Glomerular endothelial cell (primary cell): ENCODE measurements at regions not wholly inside any gene's neighbourhood (a gene's known extent, or its start where the extent isn't known, plus 50 kb on each side); places are given as distances from the start of the nearest gene placed in this dataset.

ENCODE experiments used
- DNase-seq: peaks from one replicate; pipeline ENCODE4 v3.0.0-alpha.2; 2011; ENCODE audit warnings: low read depth, low spot score; ENCODE audit errors: extremely low read depth

DNA sequence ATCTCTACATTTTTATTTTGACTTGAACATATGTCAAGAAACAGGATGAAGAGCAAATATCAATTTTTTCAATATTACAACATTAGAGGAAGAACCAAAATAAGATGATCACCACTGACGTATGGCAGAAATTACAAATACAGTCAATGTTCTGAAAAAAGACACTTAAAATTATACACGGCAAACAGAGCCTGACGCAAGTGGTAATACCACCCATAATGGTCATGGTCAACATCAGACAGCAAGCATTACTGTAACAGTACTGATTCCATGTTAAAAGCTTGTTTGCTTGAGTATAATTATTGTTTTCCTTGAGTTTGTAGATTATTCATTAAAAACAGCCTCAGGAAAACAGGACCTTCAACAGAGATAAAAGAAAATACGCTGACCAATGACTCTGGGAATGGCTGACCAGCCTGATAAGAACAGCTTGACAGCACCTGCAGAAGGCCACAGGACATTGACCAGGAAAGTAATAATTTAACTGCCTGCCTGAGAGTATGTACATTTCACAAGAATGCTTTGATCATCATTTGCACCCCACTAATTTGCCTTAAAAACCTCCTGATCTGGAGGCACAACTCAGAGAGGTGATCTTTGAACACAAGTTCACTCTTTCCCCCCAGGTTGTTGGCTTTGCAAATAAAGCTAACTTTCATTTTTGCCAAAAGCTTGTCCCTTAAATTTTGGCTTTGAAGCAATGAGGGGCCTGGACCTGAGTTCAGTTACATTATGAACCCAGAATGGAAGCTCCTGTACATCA lies 187.3 kb downstream of the IPO8 start:
- DNase-seq = no peak

DNA sequence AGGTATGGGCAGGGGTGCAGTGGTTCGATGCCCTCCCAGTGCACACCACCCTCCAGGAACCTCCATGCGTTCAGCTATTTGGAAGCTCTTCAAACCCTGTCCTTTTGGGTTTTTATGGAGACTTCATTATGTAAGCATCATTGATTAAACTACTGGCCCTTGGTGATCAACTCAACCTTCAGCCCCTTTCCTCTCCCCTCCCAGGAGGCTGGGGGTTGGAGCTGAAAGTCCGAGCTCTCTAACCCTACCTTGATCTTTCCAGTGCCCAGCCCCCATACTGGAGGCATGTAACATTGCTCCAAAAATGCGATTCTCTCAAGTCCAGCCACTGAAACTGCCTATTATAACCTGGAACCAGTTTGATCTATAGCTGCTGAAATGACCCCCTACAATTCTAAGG lies 188.1 kb downstream of the IPO8 start:
- no peak for DNase-seq

DNA sequence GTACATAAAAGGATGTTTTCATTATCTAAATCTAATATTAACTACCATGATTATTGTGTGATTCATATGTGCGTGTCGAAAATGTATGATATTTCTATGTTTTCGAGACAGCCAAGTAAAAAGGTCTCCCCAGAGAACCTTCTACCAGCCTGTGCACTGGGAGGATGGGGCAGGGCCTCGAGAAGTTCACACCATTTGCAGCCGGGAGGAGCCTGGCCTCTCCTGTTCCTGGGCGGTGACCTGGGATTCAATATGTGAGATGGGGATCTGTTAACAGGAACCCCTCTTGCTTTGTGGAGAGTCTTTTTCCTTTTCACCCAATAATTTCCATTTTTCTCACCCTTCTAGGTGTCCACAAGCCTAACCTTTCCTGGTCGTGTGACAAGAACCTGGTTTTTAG lies 189.3 kb downstream of the IPO8 start:
- DNase-seq = no peak

DNA sequence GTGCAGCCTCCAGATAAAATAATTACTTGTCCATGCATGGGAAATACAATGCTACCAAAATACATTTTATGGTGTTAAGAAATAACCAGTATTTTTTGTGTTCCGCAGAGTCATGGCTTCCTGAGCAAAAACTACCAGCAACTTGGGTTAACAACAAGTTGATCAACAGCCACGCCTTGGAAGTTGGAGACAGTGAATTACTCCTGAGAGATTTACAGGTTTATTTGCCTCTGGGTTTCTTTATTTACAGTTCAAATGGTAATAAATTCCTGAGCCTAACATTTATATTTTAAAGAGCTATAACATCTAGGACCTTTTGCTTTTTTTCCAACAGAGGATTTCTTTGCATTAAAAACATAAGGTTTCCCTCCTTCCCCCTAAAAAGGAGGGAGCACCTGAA lies 194.0 kb downstream of the IPO8 start:
- no peak for DNase-seq

DNA sequence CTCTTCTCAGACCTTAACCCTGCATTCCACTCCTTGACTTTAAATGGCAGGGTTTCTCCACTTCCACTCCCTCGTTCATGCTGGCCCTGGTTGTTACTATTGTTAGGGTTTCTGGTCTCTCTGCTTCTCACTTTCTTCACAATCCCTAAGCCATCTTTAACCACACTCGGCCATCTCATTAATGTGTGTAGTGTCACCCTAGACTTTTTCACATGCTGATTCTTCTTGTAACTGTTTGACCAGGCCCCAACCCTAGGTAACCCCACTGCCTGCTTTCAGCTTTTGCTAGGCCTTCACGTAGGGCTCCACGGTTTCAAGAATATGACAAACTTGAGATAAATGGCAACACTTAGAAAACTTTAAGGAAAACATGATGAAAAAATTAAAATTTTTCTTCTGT lies 195.1 kb downstream of the IPO8 start:
- DNase-seq = no peak

DNA sequence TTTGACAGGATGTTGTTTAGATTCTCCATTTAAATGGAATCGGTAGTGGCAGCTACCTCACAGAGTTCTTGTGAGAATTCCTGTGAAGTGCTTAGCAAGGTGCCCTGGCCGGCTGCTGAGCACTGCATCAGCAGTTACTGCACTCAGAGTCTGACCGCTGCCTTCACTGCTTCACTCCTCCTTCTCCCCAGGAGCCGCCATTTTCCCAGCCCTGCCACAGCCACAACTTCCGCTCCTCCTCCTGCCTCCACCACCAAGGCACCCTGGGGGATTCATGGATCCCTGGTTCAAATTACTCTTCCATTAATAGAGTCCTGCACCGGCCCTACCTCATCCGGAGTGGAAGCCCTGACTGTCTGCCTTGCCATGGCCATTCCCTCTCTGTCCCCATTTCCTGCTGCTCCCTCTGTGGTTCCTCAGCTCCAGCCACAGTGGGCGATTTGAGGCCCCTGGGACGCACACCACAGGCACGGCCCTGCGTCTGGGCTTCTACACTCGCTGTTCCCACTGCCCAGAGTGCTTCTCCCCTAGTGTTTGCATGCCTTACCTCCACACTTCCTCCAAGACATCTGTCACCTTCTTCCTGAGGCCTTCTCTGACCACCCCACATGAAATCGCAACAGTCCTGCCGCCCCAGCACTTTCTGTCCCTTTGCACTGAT lies 210.3 kb downstream of the IPO8 start:
- no peak for DNase-seq

DNA sequence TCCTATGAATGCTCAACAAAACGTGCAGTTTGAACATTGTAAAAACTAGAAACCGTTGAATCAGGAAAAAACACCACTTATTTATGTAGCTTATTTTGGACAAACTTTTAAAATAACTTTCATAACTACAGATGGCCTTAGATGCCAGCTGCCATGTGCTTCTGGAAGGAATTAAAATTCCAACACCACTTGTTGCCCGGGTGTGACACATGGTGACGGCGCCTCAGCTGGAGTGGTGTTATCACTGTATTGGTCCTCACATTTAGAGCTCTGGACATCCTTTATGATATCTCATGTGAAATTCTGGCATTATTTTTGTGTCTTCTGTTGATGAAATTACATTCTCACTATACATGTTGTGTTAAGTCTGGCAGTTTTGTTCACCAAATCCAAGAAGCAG lies 211.0 kb downstream of the IPO8 start:
- DNase-seq = no peak

DNA sequence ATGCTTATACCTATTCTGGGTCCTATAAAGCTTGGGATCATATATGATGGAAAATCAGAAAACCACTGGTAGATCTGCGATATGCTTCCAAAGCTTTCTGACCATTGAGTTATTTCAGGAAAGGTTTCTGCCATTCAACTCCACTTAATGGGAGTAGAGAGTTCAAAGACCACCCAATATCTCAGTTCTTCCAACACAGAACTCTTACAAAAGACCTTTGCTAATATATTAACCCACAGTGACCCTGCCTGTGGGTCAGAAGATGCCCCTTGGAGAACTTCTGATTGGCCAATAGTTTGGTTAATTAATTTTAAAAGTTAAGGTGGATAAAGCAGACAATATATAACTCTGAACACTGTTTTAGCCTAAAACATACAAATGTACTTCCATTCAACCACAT lies 213.0 kb downstream of the IPO8 start:
- no peak for DNase-seq

DNA sequence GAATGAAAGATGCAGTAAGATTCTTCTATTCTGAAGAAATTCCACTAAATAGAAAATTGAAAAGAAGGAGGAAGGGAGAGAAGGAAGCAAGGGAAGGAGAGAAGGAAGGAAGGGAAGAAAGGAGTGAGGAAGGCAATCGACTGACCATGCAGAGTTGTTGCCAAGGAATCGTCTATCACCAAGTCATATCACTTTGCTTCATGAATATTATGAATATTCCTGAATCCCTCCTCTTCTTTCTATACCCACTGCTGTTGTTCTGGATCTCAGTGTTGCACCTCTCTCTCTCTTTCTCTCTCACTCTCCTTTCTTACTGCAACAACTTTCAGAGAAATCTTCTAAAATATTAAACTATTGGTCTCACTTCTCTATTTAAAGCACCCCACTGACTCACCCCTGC lies 222.4 kb downstream of the IPO8 start:
- DNase-seq = no peak

DNA sequence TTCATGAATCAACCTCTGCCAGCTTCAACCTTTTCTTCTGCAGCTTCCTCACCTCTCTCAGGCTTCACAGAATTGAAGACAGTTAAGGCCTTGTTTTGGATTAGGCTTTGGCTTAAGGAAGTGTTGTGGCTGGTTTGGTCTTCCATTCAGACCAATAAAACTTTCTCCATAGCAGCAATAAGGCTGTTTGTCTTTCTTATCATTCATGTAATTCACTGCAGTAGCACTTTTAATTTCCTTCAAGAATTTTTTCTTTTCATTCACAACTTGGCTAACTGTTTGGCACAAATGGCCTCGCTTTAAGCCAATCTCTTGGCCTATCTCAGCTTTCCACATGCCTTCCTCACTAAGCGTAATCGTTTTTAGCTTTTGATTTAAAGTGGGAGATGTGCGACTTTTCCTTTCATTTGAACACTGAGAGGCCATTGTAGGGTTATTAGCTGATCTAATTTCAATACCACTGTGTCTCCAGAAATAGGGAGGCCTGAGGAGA lies 229.5 kb downstream of the IPO8 start:
- DNase-seq = no peak

DNA sequence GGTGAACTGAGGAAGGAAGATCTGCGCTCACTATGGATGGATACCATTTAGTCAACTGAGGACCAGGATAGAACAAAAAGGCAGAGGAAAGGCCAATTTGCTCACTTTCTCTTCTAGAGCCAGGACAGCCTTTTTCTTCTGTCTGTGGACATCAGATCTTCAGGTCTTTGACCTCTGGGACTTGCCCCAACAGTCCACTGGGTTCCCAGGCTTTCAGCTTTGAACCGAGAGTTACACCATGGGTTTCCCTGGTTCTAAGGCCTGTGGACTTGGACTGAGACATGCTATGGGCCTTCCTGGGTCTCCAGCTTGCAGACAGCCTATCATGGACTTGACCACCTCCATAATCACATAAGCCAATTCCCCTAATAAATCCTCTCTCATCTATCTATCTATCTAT lies 232.0 kb downstream of the IPO8 start:
- no peak for DNase-seq

DNA sequence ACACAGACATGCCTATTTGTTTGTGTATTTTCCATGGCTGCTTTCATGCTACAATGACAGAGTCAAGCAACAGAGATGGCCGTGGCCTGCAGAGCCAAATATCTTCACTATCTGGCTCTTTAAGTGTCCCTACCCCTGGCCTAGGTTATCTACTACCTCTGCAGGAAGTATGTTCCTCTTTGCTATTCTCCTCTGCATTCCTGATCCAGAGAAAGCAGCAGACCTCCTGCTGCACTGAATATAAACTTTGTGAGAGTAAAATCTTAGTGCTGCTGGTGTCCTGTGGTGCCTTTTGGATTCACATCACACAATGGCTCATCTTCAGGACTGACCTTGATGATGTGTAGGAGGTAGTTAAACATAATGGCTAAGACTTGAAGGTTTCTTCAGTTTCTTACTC lies 233.4 kb downstream of the IPO8 start:
- DNase-seq = no peak

DNA sequence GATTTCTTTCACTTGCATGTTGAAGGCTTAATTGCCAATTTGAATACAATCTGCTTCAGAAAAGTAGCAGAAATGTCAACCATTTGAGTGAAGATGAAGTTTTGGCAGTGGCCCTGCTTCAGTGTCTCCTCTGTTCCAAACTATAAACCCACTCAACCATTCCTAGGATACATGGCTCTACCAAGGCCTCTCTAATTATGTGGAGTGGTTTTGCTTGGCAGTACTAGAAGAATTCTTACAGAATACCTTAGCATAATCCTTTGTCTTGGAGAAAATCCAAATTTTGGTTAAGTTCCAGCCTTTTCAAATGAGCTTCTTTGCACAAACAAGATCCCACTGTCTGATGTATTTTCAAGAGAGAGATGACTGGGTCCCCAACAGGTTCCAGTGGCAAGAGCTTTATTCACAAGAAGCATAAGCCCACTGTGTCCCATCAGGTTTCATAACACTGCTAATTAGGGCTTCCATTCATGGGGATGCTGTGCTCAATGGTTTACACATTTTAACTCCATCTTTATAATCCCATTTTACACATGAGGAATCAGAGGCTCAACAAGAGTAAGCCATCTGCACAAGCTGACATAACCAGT lies 234.5 kb downstream of the IPO8 start:
- DNase-seq = no peak

DNA sequence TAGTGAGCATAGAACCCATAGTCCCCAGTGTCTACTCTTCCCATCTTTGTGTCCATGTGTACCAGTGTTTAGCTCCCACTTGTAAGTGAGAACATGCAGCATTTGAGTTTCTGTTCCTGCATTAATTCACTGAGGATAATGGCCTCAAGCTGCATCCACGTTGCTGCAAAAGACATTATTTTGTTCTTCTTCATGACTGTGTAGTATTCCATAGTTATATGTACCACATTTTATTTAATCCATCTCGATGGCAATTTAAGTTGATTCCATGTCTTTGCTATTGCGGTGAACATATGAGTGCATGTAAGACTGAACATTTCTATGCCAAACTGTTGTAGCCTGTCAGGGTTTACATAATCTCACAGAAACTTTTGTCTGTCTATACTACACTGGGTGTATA lies 237.2 kb downstream of the IPO8 start:
- DNase-seq = no peak

DNA sequence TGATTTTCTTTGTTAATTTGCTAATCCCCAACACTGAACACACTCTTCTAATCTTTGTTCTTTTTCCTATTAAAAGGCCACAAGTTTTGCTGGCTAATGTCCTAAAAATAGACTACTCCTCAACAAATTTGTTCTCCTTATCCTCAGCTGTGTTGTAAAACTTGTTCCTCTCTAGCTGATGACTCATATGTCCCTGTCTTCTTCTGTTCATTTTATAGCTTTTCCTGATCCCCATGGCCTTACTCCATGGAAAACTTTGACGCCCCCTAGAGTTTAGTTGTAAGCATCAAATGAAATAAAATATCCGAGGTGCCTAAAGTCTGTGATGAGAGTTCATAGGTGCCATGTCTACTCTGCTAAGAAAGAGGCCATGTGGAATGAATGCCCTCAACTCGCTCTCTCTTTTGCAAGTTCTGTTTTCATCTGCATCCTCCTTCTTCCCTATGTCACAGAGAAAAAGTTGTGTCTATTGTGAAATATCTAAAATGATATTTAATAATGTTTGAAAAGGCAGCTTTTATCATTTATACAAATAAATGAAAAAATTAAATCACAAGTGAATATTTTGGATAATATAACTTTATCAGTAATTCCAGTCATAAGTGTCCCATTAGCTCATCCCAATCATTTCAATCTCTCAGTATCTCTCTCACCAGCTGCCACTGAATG lies 237.9 kb downstream of the IPO8 start:
- DNase-seq = peak; percentile 18

DNA sequence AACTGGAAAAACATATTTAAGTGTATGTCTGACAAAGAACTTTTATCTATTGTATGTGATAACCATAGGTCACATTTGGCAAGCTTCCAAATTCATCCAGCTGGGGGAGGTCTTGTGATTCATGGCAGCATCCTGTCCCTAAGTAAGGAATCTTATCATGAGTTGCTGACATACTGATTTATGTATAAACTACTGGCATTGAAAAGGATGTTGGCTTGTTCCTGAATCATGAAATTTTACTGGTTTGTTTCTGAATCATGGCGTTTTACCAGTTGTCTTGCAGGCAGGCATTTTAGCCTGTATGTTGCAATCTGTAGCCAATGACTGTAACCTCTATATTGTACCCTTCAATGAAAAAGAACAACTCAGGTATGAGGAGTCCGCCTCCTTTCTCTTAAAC lies 244.8 kb downstream of the IPO8 start:
- DNase-seq = peak; percentile 61

DNA sequence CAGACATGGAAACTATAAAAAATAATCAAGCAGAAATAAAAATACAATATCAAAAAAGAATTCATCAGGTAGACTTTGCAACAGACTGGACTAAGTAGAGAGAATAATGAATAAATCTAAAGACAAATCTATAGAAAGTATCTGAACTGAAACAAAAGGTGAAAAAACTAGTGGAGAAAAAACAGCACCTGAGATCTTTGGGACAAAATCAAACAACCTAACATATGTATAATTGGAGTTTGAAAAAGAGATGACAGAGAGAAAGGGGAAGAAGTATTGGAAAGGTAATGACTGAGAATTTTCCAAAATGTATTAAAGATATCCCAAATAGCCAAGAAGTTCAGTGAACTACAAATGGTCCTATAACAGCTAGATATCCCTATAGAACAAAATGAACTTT lies 245.4 kb downstream of the IPO8 start:
- no peak for DNase-seq

DNA sequence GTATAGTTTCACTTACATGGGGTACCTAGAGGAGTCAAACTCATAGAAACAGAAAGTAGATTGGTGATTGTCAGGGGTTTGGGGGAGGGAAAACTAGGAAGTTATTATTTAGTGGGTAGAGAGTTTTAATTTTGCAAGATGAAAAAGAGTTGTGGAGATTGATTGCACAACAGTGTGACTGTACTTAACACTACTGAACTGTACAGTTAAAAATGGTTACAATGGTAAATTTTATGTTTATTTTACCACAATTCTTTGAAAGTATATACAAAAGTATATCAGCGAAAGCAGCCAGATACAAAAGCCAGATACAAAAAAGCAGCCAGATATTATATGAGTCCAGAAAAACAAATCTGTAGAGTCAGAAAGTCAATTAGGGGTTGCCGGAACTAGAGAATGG lies 247.6 kb downstream of the IPO8 start:
- no peak for DNase-seq

DNA sequence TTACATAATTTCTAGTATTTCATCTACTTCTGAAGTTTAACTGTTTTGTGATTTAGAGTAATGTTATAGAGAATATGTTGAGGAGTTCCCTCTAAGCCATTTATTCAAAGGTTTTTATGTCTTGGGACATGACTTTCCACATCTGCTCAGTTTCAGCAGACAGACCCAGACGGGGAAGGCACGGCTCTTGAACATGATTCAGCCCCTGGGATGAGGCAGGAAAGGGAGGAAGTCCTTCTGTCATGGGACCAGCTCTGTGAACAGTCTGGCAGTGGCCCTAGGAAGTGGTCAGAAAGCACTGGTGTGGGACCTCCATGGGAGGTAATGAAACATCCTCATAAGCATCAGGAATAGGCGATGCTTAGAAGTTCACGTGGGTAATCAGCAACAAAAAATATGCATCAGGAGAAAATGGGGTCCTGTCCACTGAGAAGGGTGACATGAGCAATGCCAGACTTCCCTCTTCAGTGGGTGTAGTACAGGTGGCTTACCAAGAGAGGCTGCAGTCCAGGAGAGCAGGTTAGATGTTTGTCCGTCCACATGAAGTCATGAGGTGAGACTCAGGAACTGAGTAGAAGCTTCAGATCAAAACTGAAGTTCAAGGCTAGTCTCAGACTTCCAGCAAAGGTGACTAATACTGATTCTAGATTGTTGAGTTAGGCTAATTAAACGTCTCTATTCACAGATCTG lies 248.5 kb downstream of the IPO8 start:
- no peak for DNase-seq

DNA sequence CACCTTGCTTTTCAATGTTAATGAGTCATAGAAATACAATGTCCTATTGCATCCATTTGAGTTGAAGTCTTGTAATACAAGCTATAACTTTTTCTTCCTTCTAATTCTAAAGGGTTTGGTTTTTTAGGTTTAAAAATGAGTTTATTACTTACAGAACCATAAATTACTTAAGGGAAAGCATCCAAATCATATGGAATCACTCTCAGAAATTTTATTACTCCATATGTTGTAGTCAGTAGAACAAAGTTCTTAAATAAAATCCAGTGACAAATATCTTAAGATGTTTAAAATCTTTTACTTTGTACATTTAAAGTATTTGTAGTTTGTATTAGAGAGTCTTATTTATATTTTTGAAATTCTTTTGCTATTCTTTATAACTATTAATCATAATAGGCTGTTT lies 253.2 kb downstream of the IPO8 start:
- DNase-seq = no peak
